ENCODE measurements at regions not wholly inside any gene's neighbourhood (a gene's known extent, or its start where the extent isn't known, plus 50 kb on each side); places are given as distances from the start of the nearest gene placed in this dataset.

DNA sequence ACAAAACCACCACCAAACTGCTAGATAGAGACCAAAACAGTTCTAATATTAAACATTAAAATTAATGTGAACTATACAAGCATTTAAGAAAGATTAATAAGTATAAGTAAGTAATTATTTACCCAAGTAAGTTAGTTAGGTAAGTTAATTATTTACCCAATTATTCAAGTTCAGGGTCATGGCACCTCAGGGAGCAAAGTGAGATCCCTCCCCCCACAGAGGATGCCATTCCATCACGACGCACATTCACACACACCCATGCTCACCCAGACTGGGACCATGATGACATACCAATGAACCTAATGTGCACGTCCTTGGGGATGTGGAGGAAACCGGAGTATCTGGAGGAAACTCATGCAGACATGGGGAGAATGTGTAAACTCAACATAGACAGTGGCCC lies 229.1 kb downstream of the NR2F2 start:
- no peak for TF ChIP-seq SUZ12 (IDR thresholded peaks at IDR 0.05; ENCODE audit: extremely low read depth, insufficient read depth, insufficient read length)
- no peak for TF ChIP-seq YY1 (IDR thresholded peaks at IDR 0.05; ENCODE audit: insufficient read depth, insufficient read length)
- no peak for TF ChIP-seq ZNF274 (IDR thresholded peaks at IDR 0.05; ENCODE audit: low read depth, low read length)
